Gastrocnemius medialis (tissue), 4 donors: ENCODE measurements at regions not wholly inside any gene's neighbourhood (a gene's known extent, or its start where the extent isn't known, plus 50 kb on each side); places are given as distances from the start of the nearest gene placed in this dataset.

Source experiments
- POLR2A ChIP-seq, 2 donors: fragments of 450-650 bp; IDR thresholded peaks; one replicate each; pipeline ENCODE4 v1.6.1; 2017; ENCODE audit warnings: antibody characterized with exemption in 2 of 2, mild to moderate bottlenecking in 2 of 2, moderate library complexity in 2 of 2
- TF ChIP-seq, protein P1 (sequence below), 5 experiments: fragments of 450-650 bp in 3 of 5; fragments of 200-600 bp in 2 of 5; sonication (generic) in 2 of 5; IDR thresholded peaks in 4 of 5; conservative IDR thresholded peaks in 1 of 5; 1 replicate in 4 of 5; 2 replicates in 1 of 5; pipeline ENCODE4 v1.5.1; 2016 to 2019; ENCODE audit warnings: antibody characterized with exemption in 5 of 5, mild to moderate bottlenecking in 3 of 5, moderate library complexity in 3 of 5

DNA sequence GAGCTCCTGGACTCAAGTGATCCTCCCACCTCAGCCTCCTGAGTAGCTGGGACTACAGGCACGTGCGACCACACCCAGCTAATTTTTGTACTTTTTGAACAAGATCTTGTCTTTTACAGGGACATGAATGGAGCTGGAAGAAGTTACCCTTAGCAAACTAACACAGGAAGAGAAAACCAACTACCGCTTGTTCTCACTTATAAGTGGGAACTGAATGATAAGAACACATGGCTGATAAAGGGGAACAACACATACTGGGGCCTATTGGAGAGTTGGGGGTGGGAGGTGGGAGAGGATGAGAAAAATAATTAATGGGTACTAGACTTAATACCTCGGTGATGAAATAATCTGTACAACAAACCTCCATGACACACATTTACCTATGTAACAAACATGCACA lies 70.9 kb upstream of the INHBA start:
- TF ChIP-seq, protein P1, sequence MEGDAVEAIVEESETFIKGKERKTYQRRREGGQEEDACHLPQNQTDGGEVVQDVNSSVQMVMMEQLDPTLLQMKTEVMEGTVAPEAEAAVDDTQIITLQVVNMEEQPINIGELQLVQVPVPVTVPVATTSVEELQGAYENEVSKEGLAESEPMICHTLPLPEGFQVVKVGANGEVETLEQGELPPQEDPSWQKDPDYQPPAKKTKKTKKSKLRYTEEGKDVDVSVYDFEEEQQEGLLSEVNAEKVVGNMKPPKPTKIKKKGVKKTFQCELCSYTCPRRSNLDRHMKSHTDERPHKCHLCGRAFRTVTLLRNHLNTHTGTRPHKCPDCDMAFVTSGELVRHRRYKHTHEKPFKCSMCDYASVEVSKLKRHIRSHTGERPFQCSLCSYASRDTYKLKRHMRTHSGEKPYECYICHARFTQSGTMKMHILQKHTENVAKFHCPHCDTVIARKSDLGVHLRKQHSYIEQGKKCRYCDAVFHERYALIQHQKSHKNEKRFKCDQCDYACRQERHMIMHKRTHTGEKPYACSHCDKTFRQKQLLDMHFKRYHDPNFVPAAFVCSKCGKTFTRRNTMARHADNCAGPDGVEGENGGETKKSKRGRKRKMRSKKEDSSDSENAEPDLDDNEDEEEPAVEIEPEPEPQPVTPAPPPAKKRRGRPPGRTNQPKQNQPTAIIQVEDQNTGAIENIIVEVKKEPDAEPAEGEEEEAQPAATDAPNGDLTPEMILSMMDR (IDR thresholded peaks at IDR 0.05 in 4 of 5, conservative IDR thresholded peaks at IDR 0.05 in 1 of 5), result no peak
- no peak for TF ChIP-seq POLR2A (IDR thresholded peaks at IDR 0.05)
